ENCODE measurements at regions not wholly inside any gene's neighbourhood (a gene's known extent, or its start where the extent isn't known, plus 50 kb on each side); places are given as distances from the start of the nearest gene placed in this dataset.
"Not testable (repeated sequence)": the region's sequence is repeated elsewhere in the genome, so short reads cannot be mapped to it uniquely, and the experiment has no call there.

DNA sequence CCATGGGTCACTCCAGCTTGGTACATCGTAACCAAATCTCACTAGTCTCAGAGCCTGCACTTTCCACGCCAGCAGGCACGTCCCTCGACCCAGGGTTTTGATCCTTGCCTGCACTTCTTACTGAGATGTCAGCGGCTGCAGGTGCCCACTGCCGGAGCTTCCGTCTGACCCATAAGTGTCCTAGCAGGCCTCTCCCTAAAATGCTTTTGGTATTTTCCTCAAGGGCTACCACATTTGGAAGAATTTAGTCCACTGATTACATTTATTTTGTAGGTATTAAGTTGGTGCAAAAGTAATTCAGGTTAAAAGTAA, 175.0 kb upstream of the FBXO11 start:
- no peak overlapping the region for H3K4me3 Mint-ChIP-seq
- H3K9me3 Mint-ChIP-seq, result peaks cover 6% of the 10 kb centered on the region
- H3K27ac Mint-ChIP-seq, result no peak overlapping the region
- no peaks in the 10 kb centered on the region for H3K36me3 Mint-ChIP-seq (ENCODE audit: low read depth)
- TF ChIP-seq, protein P1, sequence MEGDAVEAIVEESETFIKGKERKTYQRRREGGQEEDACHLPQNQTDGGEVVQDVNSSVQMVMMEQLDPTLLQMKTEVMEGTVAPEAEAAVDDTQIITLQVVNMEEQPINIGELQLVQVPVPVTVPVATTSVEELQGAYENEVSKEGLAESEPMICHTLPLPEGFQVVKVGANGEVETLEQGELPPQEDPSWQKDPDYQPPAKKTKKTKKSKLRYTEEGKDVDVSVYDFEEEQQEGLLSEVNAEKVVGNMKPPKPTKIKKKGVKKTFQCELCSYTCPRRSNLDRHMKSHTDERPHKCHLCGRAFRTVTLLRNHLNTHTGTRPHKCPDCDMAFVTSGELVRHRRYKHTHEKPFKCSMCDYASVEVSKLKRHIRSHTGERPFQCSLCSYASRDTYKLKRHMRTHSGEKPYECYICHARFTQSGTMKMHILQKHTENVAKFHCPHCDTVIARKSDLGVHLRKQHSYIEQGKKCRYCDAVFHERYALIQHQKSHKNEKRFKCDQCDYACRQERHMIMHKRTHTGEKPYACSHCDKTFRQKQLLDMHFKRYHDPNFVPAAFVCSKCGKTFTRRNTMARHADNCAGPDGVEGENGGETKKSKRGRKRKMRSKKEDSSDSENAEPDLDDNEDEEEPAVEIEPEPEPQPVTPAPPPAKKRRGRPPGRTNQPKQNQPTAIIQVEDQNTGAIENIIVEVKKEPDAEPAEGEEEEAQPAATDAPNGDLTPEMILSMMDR (IDR thresholded peaks at IDR 0.05; ENCODE audit: unreplicated experiment in 3 of 3), result no peak
- H3K4me1 Mint-ChIP-seq, result no peaks in the 10 kb centered on the region
- peaks cover 5% of the 10 kb centered on the region for H3K27me3 Mint-ChIP-seq (ENCODE audit: low read depth)

DNA sequence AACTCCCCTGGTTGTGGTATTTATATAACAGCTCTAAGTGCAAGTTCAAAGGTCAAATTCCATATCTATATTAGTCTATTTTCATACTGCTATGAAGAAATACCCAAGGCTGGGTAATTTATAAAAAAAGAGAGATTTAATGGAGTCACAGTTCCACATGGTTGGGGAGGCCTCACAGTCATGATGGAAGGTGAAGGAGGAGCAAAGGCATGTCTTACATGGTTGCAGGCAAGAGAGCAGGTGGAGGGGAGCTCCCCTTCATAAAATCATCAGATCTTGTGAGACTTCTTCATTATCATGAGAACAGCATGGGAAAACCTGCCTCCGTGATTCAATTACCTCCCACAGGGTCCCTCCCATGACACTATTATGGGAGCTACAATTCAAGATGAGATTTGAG, 179.6 kb upstream of the FBXO11 start:
- TF ChIP-seq, protein P1 (IDR thresholded peaks at IDR 0.05; ENCODE audit: unreplicated experiment in 3 of 3), result no peak
- Mint-ChIP-seq H3K27me3 (ENCODE audit: low read depth) (no peaks in the 10 kb centered on the region), H3K9me3 (peaks cover 6% of the 10 kb centered on the region), H3K36me3 (ENCODE audit: low read depth) (no peaks in the 10 kb centered on the region), H3K4me3 (no peak overlapping the region), H3K4me1 (no peaks in the 10 kb centered on the region), H3K27ac (no peak overlapping the region)

DNA sequence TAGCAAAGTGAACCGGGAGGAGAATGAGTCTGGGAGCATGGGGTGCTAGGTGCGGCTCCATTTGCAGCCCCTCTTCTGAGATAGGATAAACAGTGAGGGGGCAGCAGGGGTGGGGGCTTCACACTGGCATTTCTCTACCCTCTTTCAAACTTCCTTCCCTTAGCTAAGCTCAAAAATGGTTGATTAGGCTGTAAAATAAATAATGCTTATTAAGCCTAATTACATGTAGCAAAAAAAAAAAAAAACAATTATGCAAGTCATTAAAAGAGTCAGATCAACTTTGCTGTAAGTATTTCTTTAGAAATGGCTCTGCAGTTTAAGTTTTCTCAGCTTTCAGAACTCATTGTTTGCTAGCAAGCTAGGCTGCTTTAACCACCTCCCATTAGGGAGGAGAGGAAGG, 182.7 kb upstream of the FBXO11 start:
- no peak overlapping the region for H3K4me3 Mint-ChIP-seq
- H3K27me3 Mint-ChIP-seq (ENCODE audit: low read depth), result no peaks in the 10 kb centered on the region
- TF ChIP-seq, protein P1 (IDR thresholded peaks at IDR 0.05; ENCODE audit: unreplicated experiment in 3 of 3), result no peak
- H3K4me1 Mint-ChIP-seq, result peaks cover 19% of the 10 kb centered on the region
- peak overlapping the region in 1 of 3 experiments; percentile 10 for H3K27ac Mint-ChIP-seq
- no peaks in the 10 kb centered on the region for H3K36me3 Mint-ChIP-seq (ENCODE audit: low read depth)
- H3K9me3 Mint-ChIP-seq, result peaks cover 6% of the 10 kb centered on the region

DNA sequence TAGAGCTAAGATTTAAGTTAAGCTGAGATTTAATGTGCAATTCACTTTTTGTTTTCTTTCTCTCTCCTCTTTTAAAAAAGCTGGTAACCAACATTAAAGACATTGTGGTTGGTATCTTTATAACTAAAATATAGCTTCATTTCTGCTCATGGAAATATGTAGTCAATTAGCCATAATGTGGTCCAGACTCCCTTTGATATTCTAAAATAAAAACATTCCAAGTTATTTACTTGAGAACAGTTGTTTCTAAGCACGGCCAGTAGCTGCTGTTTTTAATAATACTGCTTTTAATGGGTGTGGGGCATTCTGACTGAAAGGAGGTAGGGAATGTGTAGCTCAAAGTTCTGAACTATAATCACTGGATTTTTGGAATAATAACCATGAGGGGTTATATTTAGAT, 183.3 kb upstream of the FBXO11 start:
- Mint-ChIP-seq H3K27ac (peak overlapping the region in 1 of 3 experiments; percentile 10), H3K4me1 (peaks cover 19% of the 10 kb centered on the region), H3K36me3 (ENCODE audit: low read depth) (no peaks in the 10 kb centered on the region), H3K27me3 (ENCODE audit: low read depth) (no peaks in the 10 kb centered on the region), H3K4me3 (no peak overlapping the region), H3K9me3 (peaks cover 6% of the 10 kb centered on the region)
- TF ChIP-seq, protein P1 (IDR thresholded peaks at IDR 0.05; ENCODE audit: unreplicated experiment in 3 of 3), result no peak

DNA sequence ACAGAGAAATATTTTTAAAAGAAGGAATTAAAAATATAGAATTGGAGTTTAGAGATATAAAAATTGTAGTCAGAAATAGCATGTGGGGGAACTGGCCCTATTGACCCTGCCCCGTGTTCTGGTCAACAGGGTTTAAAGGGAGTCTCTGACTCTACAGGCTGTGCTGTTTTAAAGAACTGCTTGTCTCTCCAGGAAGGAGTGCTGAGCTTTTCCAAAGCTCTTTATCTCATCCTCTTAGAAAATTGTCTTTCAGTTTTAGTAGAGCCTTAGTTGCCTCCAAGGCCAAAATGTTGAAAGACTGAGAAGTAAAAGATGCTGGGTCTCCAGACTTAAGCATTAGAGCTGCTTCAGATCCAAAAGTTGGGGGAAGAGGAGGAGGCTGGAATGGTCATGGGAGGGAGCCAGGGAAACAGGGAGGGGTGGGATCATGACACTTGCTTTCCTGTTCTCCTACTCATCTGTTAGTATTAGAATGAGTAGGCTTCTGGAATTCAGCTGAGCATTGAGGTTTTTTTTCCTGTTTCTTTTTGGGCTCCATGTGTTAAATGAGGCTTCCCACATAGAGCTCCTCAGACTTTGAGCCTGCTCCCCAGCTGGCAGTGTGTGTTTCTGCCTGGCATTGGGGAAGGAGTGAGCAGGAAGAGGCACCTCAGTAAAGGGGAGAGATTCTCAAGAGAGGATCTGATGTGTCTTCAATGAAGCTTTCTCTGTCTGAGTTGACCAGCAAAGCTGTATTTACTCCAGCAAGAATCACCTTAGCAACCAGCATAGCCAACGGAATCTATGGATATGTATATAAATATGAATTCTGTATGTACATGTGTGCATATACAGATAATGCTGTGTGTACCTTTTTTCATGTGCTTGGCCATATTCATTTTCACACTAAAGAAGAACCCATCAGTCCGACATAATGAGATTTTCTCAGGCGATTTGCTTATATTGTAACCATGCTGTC, 186.8 kb upstream of the FBXO11 start:
- H3K9me3 Mint-ChIP-seq, result peaks cover 3% of the 10 kb centered on the region
- peaks cover 19% of the 10 kb centered on the region for H3K4me1 Mint-ChIP-seq
- peaks cover 4% of the 10 kb centered on the region for H3K36me3 Mint-ChIP-seq (ENCODE audit: low read depth)
- H3K4me3 Mint-ChIP-seq, result no peak overlapping the region
- H3K27me3 Mint-ChIP-seq (ENCODE audit: low read depth), result no peaks in the 10 kb centered on the region
- H3K27ac Mint-ChIP-seq, result peak overlapping the region; percentile 18 to 72 (median 19)
- TF ChIP-seq, protein P1 (IDR thresholded peaks at IDR 0.05; ENCODE audit: unreplicated experiment in 3 of 3), result no peak

DNA sequence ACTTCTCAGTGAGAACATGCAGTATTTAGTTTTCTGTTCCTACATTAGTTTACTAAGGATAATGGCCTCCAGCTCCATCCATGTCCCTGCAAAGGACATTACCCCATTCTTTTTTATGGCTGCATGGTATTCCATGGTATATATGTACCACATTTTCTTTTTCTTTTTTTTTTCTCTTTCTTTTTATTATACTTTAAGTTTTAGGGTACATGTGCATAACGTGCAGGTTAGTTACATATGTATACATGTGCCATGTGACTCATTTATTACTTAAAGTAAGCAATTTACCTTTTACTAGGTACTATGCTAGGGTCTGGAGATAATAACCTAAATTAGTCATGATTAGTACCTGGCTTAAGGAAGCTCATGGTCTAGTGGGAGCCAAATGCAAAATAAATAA, 190.5 kb upstream of the FBXO11 start:
- H3K4me3 Mint-ChIP-seq; H3K36me3 Mint-ChIP-seq (ENCODE audit: low read depth); H3K27ac Mint-ChIP-seq; H3K27me3 Mint-ChIP-seq (ENCODE audit: low read depth): not testable (repeated sequence)
- Mint-ChIP-seq H3K4me1 (peaks cover 16% of the 10 kb centered on the region), H3K9me3 (peaks cover 22% of the 10 kb centered on the region)
